ENCODE measurements at regions not wholly inside any gene's neighbourhood (a gene's known extent, or its start where the extent isn't known, plus 50 kb on each side); places are given as distances from the start of the nearest gene placed in this dataset.

DNA sequence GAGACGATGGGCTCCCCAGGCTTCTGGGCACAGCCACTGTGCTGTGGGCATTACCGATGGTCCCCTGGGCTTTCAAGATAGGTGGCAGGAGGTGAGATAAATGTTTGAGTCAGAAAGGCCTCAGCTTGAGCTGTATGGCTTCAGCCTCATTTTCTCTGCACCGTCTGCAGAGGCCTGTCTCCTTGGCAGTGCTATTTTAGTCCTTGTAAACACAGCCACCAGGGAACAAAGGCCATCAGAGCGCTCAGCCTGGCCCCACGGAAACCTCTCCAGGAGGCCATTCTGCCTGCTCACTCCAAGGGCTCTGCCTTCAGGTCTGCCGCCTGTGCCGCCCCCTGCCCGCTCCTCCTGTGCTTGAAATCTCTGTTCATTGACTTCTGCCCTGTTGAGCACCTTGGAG, 1424.9 kb downstream of the TBC1D22A start:
- H3K4me3 ChIP-seq (ENCODE audit: low read depth, low read length): no peak overlapping the region
- TF ChIP-seq, protein P1, sequence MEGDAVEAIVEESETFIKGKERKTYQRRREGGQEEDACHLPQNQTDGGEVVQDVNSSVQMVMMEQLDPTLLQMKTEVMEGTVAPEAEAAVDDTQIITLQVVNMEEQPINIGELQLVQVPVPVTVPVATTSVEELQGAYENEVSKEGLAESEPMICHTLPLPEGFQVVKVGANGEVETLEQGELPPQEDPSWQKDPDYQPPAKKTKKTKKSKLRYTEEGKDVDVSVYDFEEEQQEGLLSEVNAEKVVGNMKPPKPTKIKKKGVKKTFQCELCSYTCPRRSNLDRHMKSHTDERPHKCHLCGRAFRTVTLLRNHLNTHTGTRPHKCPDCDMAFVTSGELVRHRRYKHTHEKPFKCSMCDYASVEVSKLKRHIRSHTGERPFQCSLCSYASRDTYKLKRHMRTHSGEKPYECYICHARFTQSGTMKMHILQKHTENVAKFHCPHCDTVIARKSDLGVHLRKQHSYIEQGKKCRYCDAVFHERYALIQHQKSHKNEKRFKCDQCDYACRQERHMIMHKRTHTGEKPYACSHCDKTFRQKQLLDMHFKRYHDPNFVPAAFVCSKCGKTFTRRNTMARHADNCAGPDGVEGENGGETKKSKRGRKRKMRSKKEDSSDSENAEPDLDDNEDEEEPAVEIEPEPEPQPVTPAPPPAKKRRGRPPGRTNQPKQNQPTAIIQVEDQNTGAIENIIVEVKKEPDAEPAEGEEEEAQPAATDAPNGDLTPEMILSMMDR (IDR thresholded peaks at IDR 0.05; ENCODE audit: borderline replicate concordance, insufficient read depth, low read depth, low read length): no peak

DNA sequence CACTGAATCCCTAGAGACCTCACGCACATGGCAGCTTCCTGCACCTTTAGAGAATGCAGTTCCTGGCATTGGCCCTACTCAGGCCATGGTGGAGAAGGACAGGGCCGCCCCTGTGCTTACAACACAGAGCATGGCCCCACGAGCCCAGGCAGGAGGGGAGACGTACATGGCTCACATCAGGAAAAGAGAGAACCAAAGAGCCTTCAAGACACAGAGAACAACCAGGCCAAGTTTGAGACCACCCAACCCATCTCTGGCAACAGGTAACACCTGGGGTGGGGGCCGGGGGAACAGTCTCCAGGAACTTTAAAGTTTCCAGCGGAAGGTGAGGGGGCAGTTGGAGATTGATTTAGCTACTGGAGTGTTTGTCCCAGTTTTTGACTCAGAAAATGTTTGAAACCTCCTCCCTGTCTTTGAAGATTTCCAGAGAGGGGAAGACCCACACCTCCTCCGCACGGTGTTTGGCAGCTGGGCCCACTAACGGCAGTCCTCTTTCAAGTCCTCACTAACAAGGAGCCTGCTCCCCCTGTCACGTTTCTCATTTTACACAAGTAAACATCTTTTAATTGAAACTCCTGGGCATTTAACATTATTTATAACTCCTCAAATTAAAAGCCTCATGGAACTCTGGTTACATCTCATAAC, 1423.8 kb downstream of the TBC1D22A start:
- TF ChIP-seq, protein P1 (IDR thresholded peaks at IDR 0.05; ENCODE audit: borderline replicate concordance, insufficient read depth, low read depth, low read length): no peak
- H3K4me3 ChIP-seq (ENCODE audit: low read depth, low read length): no peak overlapping the region

DNA sequence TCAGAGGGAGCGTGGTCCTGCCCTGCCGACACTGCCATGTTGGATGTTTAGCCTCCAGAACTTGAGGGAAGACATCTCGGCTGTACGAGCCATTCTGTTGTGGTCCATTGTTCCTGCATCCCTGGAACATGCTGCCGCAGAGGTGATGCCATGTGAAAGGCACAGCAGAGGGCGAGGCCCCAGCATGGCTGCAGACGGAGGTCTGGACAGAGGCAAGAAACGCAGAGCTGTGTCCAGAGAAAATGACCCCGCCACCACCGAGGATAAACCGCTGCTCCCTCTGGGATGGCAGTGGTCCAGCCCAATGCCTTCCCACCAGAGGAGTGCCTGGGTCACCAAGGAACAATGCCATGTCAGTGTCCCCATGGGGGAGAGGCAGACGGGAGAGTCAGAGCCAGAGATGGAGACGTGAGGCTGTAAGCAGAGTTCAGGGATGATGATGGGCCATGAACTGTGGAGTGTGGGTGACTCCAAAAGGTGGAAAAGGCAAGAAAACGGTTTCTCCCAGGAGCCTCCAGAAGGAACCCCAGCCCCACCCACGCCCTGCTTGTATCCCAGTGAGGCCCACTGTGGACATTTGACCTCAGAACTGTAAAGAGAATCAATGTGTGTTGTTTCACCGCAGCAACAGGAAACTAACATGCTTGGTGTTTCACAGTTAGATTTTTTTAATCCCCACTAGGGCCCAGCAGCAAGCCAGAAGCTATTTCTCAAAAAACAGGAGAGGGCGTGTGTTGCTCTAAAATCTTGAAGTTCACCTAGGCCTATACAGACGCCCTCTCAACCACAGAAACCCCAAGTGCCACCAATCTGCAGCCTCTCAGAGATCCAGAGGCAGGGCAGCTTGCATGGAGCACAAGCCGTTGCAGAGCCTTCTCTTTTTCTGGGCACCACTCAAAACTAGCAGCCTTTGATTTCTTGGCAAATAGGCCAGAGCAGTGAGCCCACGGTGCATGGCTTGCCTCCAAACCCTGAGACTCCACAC, 1422.9 kb downstream of the TBC1D22A start:
- H3K4me3 ChIP-seq (ENCODE audit: low read depth, low read length): no peak overlapping the region
- TF ChIP-seq, protein P1 (IDR thresholded peaks at IDR 0.05; ENCODE audit: borderline replicate concordance, insufficient read depth, low read depth, low read length): no peak

DNA sequence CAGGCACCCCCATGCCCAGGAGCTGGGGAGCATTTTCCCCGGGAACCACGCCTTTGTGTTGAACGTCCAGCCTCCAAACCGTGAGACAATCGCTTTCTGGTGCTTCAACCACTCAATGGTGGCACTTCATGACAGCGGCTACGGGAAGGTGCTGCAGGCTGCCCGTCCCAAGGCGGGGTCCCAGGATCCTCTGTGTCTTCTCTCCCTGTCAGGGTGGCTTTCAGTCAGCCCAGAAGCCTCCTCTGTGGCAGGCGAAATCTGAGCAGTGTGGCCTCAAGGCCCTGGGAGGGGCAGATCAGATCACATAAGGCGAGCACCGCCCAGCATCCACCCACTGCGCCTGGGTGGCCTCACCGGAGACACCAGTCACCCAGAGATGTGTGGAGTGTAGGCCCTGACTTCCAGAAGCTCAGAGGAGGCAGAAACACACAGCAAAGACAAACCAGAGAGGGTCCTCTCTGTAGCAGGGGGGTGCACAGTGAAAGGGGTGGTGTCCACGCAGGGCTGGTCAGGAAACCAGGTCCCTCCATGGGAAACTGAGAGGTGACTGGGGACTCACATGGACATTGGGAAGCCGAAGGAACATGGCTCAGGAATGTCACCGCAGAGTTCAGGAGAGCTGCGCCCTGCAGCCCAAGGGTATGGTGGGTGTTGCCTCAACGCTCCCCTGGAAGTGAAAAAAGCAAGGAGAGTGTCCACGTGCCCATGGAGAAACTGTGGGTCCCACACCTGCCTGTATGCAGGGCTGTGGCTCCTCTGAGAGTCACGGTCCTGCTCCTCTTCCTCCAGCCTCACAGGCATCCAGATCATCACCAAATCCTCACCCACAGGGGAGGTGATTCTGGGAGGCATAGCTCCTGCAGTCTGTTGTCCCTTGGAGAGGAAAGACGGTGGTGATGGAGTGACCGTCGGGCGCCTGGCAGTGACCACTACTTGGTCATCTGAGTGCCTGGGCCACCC, 1420.7 kb downstream of the TBC1D22A start:
- H3K4me3 ChIP-seq (ENCODE audit: low read depth, low read length): no peak overlapping the region
- TF ChIP-seq, protein P1 (IDR thresholded peaks at IDR 0.05; ENCODE audit: borderline replicate concordance, insufficient read depth, low read depth, low read length): no peak

DNA sequence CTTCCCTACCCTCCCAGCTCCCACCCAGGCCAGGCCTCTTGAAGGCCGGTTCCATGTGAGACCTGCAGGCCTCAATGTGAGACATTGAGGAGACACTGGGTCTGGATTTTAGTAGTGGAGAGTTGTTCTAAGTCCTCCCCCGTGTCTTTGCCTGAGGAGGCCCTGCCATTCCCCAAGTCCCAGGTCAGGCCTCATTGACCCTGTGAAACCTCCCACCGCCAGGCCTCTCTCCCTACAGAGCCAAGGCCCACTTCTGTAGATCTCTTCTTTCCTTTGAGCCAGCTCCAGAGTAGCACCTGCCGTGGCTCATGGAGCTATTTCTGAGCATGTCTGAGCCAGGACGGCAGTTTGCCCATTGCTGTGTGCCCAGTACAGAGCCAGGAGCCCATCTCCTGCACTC, 1419.6 kb downstream of the TBC1D22A start:
- TF ChIP-seq, protein P1 (IDR thresholded peaks at IDR 0.05; ENCODE audit: borderline replicate concordance, insufficient read depth, low read depth, low read length): no peak
- H3K4me3 ChIP-seq (ENCODE audit: low read depth, low read length): no peak overlapping the region

DNA sequence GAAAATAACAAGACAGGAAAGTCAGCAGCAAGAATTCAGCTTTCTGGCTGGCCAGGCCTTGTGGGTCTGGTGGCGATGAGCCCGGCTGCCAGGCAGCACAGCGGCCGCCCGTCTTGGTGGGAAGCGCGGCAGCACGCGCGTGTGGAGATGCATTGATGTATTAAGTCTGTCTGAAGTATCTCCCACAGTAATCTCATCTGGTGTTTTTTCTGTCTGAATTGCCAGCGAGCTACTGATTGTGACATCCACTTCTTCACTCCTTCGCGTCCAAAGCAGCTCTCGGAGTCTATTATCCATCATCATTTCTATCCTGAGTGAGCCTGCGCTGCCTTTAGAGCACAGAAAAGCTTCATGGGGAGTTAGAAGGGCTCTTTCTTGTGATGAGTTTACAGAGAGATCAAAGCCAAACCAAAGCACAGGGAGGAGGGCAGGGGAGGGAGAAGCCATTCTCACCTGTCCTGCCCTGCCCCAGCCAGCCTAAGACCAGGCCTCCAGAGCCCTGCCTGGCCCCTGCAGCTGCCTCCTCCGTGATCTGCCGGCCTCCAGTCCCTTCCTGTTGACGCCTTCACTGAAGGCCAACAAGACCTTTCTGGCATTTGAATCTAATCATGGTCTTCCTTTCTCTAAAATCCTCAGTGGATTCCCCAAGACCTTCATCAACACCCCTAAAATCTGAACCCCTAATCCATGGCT, 1419.0 kb downstream of the TBC1D22A start:
- TF ChIP-seq, protein P1 (IDR thresholded peaks at IDR 0.05; ENCODE audit: borderline replicate concordance, insufficient read depth, low read depth, low read length): no peak
- H3K4me3 ChIP-seq (ENCODE audit: low read depth, low read length): no peak overlapping the region
